ENCODE measurements at regions not wholly inside any gene's neighbourhood (a gene's known extent, or its start where the extent isn't known, plus 50 kb on each side); places are given as distances from the start of the nearest gene placed in this dataset.

DNA sequence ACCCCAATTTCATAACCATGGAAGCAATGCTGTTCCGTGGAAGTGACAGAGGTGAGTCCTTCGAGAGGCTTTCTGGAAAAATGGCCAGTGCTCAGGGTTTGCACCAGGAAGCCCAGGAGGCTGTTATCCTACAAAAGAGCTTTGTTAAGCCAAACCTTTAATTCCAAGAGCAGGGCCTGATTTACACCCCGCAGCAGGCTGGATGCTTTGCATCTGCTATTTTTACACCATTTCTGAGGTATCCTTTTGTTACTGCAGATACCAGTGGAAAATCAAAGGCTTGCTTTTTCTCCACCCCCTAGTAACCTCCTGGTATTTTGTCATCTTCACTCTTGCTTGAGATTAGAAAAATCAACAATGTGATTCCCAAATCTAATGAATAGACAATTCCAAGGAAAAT, 380.6 kb downstream of the SOX11 start:
- in situ Hi-C loops (cut with MboI; ENCODE audit: low pct_unique_long_range_greater_than_20kb, low sequenced_read_pairs, unreplicated experiment) = no loop called here
- DNase-seq (ENCODE audit: low spot score) = no peak
- no peak for TF ChIP-seq CTCF (IDR thresholded peaks at IDR 0.05; ENCODE audit: extremely low read depth, insufficient read depth, missing control alignments)

DNA sequence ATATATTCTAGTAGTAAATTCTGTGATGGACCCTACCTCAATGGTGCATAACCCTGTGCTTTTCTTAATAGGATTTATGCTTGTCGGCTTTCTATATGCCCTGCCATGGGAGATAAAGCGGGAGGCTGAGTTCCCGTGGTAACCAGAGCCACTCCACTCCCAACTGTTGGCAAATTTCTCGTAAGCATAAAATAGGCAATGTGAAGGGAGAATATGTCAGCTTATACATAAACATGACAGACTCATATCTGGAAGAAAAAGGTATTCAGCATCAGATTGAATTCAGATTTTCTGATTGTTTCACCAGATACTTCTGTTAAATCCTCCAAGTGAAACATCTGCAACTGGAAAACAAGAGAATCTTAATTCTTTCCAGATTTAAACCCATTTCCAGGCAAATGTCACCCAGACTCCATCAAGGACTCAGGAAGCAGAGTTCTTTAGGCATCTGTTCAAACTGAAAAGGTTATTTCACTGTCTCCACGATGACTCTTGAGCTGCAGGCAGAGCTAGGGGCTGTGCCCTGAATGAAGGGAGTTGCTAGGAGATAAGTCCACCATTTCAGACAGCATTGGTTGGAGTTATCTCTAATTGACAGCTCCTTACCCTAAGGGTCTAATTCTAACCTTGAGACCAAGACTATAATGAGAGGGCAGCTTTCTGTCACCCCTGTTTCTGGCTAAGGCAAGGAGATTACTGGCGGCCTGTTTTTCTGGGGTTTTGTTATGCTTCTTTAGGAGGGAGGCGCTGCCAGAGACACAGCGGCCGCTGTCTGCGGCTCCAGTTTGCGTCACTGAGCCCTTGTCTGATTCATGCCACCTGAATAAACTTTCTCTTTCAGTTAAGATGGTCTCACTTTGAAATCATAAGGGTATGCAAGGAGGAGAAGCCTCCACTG, 381.3 kb downstream of the SOX11 start:
- no peak for TF ChIP-seq CTCF (IDR thresholded peaks at IDR 0.05; ENCODE audit: extremely low read depth, insufficient read depth, missing control alignments)
- DNase-seq (ENCODE audit: low spot score) = no peak
- in situ Hi-C loops (cut with MboI; ENCODE audit: low pct_unique_long_range_greater_than_20kb, low sequenced_read_pairs, unreplicated experiment) = no loop called here

DNA sequence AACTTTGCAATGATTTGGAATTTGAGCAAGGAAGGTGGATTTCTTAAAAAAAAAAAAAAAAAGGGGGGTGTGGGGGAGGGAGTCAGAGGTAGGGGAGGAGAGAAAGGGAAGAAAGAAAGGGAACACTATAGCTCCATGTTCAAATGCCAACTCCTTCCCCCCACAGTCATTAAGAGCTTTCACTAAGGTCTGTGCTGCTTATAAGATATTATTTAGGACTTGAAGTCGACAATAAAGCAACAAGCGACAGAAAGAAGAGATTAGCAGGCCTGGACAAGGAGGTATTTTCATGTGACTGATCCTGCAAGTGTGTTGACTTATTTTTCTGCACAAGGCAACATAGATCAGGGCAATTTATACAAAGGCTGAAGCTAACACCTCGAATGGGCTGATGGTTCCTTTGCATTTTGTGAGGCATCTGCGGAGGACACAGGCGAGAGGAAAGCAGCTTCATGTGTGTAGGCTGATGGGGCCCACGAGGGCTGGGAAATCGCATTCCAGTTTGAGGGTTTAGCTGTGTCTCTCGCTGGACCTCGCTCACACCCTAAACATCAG, 382.0 kb downstream of the SOX11 start:
- no peak for DNase-seq (ENCODE audit: low spot score)
- TF ChIP-seq CTCF (IDR thresholded peaks at IDR 0.05; ENCODE audit: extremely low read depth, insufficient read depth, missing control alignments) = no peak
- in situ Hi-C loops (cut with MboI; ENCODE audit: low pct_unique_long_range_greater_than_20kb, low sequenced_read_pairs, unreplicated experiment) = no loop called here

- DNase-seq (ENCODE audit: low spot score) = no peak
- no peak for TF ChIP-seq CTCF (IDR thresholded peaks at IDR 0.05; ENCODE audit: extremely low read depth, insufficient read depth, missing control alignments)
- in situ Hi-C loops (cut with MboI; ENCODE audit: low pct_unique_long_range_greater_than_20kb, low sequenced_read_pairs, unreplicated experiment) = no loop called here
Measured at GRCh38 chr2:6077585-6077984, 385.4 kb downstream of the SOX11 start.

DNA sequence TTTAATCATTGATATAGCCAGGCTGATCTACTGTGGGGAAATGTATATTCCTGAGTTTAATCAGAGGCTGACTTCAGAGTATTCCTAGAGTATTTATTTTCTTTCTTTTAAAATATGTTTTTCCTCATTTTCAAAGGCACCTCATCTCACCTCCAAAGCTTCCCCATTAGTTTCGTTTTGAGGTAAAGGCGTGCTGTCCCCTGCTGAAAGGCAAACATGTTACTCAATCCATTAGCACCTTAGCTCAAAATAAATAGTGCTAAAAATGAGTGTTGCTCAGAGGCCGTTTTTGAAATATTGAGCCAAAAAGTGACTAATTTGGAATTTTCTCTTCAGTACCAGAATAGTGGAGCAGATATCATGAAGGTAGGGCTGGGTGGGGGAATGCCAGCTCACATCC, 386.2 kb downstream of the SOX11 start:
- in situ Hi-C loops (cut with MboI; ENCODE audit: low pct_unique_long_range_greater_than_20kb, low sequenced_read_pairs, unreplicated experiment) = no loop called here
- TF ChIP-seq CTCF (IDR thresholded peaks at IDR 0.05; ENCODE audit: extremely low read depth, insufficient read depth, missing control alignments) = no peak
- DNase-seq (ENCODE audit: low spot score) = no peak

DNA sequence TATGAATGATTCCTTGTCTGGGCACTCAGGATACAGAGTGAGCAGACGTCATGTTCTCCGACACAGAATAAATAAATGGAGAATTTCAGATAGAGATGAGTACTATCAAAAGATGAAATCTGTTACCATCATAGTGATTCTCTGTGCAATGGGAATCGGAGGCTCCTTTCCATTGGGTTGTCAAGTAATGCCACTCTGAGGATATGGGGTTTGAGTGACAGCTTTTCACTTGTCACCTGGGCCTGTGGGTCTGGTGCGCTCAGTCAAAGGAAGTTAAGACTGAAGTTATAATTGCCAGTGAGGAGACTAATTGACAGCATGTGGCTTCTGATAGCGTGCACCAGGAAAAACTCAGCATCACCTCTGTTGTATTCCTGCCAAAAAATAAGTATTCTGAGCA, 387.2 kb downstream of the SOX11 start:
- no peak for DNase-seq (ENCODE audit: low spot score)
- in situ Hi-C loops (cut with MboI; ENCODE audit: low pct_unique_long_range_greater_than_20kb, low sequenced_read_pairs, unreplicated experiment) = no loop called here

More for the DNA sequence above, 387.2 kb downstream of the SOX11 start:
- no peak for TF ChIP-seq CTCF (IDR thresholded peaks at IDR 0.05; ENCODE audit: extremely low read depth, insufficient read depth, missing control alignments)

Data from GM13977 (cell line).